GM12878 (cell line): ENCODE measurements at regions not wholly inside any gene's neighbourhood (a gene's known extent, or its start where the extent isn't known, plus 50 kb on each side); places are given as distances from the start of the nearest gene placed in this dataset.

Experiments
- CTCF ChIP-seq, 3 experiments: IDR thresholded peaks in 2 of 3; conservative IDR thresholded peaks in 1 of 3; 2 replicates each; pipeline ENCODE4 v1.5.1; 2011; ENCODE audit warnings: low read depth in 3 of 3, low read length in 3 of 3, mild to moderate bottlenecking in 3 of 3, control low read depth in 2 of 3, moderate library complexity in 2 of 3, inconsistent platforms in 1 of 3, mixed read lengths in 1 of 3; ENCODE audit not compliant: control insufficient read depth in 2 of 3, insufficient read depth in 1 of 3; ENCODE audit errors: extremely low read depth in 1 of 3
- ZNF207 ChIP-seq: fragments of 450-650 bp; IDR thresholded peaks from 2 replicates; pipeline ENCODE4 v1.6.1; 2014; ENCODE audit warnings: antibody characterized with exemption, mild to moderate bottlenecking, borderline replicate concordance

- TF ChIP-seq CTCF (IDR thresholded peaks at IDR 0.05 in 2 of 3, conservative IDR thresholded peaks at IDR 0.05 in 1 of 3; ENCODE audit: control insufficient read depth in 2 of 3, extremely low read depth in 1 of 3, insufficient read depth in 1 of 3, low read depth in 3 of 3, low read length in 3 of 3) (no peak), ZNF207 (no peak)
Measured at GRCh38 chr4:171583790-171584189, 229.4 kb upstream of the GALNTL6 start.
